ENCODE measurements at regions not wholly inside any gene's neighbourhood (a gene's known extent, or its start where the extent isn't known, plus 50 kb on each side); places are given as distances from the start of the nearest gene placed in this dataset.
"Not testable (repeated sequence)": the region's sequence is repeated elsewhere in the genome, so short reads cannot be mapped to it uniquely, and the experiment has no call there.

- H3K27ac Mint-ChIP-seq (ENCODE audit: unreplicated experiment) = no peak overlapping the region
- H3K27me3 Mint-ChIP-seq (ENCODE audit: low read depth) = no peaks in the 10 kb centered on the region
- TF ChIP-seq CTCF (IDR thresholded peaks at IDR 0.05) = no peak
- no peaks in the 10 kb centered on the region for H3K36me3 Mint-ChIP-seq (ENCODE audit: low read depth)
- H3K9me3 Mint-ChIP-seq (ENCODE audit: low read depth) = peaks cover 21% of the 10 kb centered on the region
- no peaks in the 10 kb centered on the region for H3K4me1 Mint-ChIP-seq (ENCODE audit: low read depth)
- H3K4me3 Mint-ChIP-seq (ENCODE audit: unreplicated experiment) = no peak overlapping the region
- no peak for DNase-seq (ENCODE audit: low spot score)
These were observed 649.4 kb downstream of the CDH9 start for GRCh38 chr5:26388976-26389375.

GRCh38 chr5:26386532-26386931 lies 651.9 kb downstream of the CDH9 start:
- H3K4me1 Mint-ChIP-seq (ENCODE audit: low read depth) = no peaks in the 10 kb centered on the region
- TF ChIP-seq CTCF (IDR thresholded peaks at IDR 0.05) = no peak
- no peak overlapping the region for H3K27ac Mint-ChIP-seq (ENCODE audit: unreplicated experiment)
- no peaks in the 10 kb centered on the region for H3K27me3 Mint-ChIP-seq (ENCODE audit: low read depth)
- peaks cover 13% of the 10 kb centered on the region for H3K9me3 Mint-ChIP-seq (ENCODE audit: low read depth)
- H3K36me3 Mint-ChIP-seq (ENCODE audit: low read depth) = no peaks in the 10 kb centered on the region
- no peak overlapping the region for H3K4me3 Mint-ChIP-seq (ENCODE audit: unreplicated experiment)
- no peak for DNase-seq (ENCODE audit: low spot score)

DNA sequence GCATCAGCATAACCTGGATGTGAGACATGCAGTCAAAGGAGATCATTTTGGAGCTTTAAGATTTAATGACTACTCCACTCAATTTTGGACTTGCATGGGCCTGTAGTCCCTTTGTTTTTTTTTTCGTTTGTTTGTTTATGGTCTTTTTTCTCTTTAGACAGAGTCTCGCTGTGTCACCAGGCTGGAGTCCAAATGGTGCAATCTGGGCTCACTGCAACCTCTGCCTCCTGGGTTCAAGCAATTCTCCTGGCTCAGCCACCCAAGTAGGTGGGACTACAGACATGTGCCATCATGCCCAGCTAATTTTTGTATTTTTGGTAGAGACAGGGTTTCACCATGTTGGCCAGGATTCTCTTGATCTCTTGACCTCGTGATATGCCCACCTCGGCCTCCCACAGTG lies 673.8 kb downstream of the CDH9 start:
- H3K27ac Mint-ChIP-seq (ENCODE audit: unreplicated experiment); H3K4me3 Mint-ChIP-seq (ENCODE audit: unreplicated experiment); DNase-seq (ENCODE audit: low spot score); H3K4me1 Mint-ChIP-seq (ENCODE audit: low read depth); H3K36me3 Mint-ChIP-seq (ENCODE audit: low read depth); H3K27me3 Mint-ChIP-seq (ENCODE audit: low read depth): not testable (repeated sequence)
- peaks cover 41% of the 10 kb centered on the region for H3K9me3 Mint-ChIP-seq (ENCODE audit: low read depth)

- Mint-ChIP-seq H3K4me3 (ENCODE audit: unreplicated experiment) (no peak overlapping the region), H3K9me3 (ENCODE audit: low read depth) (peaks cover 15% of the 10 kb centered on the region), H3K27ac (ENCODE audit: unreplicated experiment) (no peak overlapping the region), H3K4me1 (ENCODE audit: low read depth) (no peaks in the 10 kb centered on the region), H3K36me3 (ENCODE audit: low read depth) (no peaks in the 10 kb centered on the region), H3K27me3 (ENCODE audit: low read depth) (no peaks in the 10 kb centered on the region)
- no peak for DNase-seq (ENCODE audit: low spot score)
- no peak for TF ChIP-seq CTCF (IDR thresholded peaks at IDR 0.05)
These were observed 694.5 kb downstream of the CDH9 start for GRCh38 chr5:26343801-26344325.

GRCh38 chr5:26339576-26339975 lies 698.8 kb downstream of the CDH9 start:
- no peaks in the 10 kb centered on the region for H3K4me1 Mint-ChIP-seq (ENCODE audit: low read depth)
- H3K27ac Mint-ChIP-seq (ENCODE audit: unreplicated experiment) = no peak overlapping the region
- H3K9me3 Mint-ChIP-seq (ENCODE audit: low read depth) = peaks cover 18% of the 10 kb centered on the region
- H3K27me3 Mint-ChIP-seq (ENCODE audit: low read depth) = no peaks in the 10 kb centered on the region
- no peak for DNase-seq (ENCODE audit: low spot score)
- no peaks in the 10 kb centered on the region for H3K36me3 Mint-ChIP-seq (ENCODE audit: low read depth)
- no peak overlapping the region for H3K4me3 Mint-ChIP-seq (ENCODE audit: unreplicated experiment)
- TF ChIP-seq CTCF (IDR thresholded peaks at IDR 0.05) = no peak

GRCh38 chr5:26329562-26330189 lies 708.7 kb downstream of the CDH9 start:
- Mint-ChIP-seq H3K4me1 (ENCODE audit: low read depth) (no peaks in the 10 kb centered on the region), H3K27me3 (ENCODE audit: low read depth) (no peaks in the 10 kb centered on the region), H3K36me3 (ENCODE audit: low read depth) (no peaks in the 10 kb centered on the region), H3K4me3 (ENCODE audit: unreplicated experiment) (no peak overlapping the region), H3K27ac (ENCODE audit: unreplicated experiment) (no peak overlapping the region), H3K9me3 (ENCODE audit: low read depth) (no peaks in the 10 kb centered on the region)
- TF ChIP-seq CTCF (IDR thresholded peaks at IDR 0.05) = peak; percentile 74
- DNase-seq (ENCODE audit: low spot score) = no peak
